Upper lobe of right lung (tissue), 1 donor: ENCODE measurements at regions not wholly inside any gene's neighbourhood (a gene's known extent, or its start where the extent isn't known, plus 50 kb on each side); places are given as distances from the start of the nearest gene placed in this dataset.

Experiments used
- ATAC-seq: fragments of 200-7000 bp; cut with Tn5 transposase; one replicate; pipeline ENCODE4 v1.9.1; 2020; ENCODE audit warnings: mild to moderate bottlenecking, moderate library complexity
- DNase-seq: peaks from one replicate; pipeline ENCODE4 v3.0.0-alpha.2; 2020
- H3K27ac ChIP-seq: fragments of 200-600 bp; one replicate; pipeline ENCODE4 v1.8.0; 2022
- H3K27me3 ChIP-seq: fragments of 200-600 bp; one replicate; pipeline ENCODE4 v1.8.0; 2022; ENCODE audit warnings: mild to moderate bottlenecking
- H3K36me3 ChIP-seq: fragments of 200-600 bp; one replicate; pipeline ENCODE4 v1.8.0; 2022
- H3K4me1 ChIP-seq: fragments of 200-600 bp; one replicate; pipeline ENCODE4 v1.8.0; 2022
- H3K4me3 ChIP-seq: fragments of 200-600 bp; one replicate; pipeline ENCODE4 v1.8.0; 2022; ENCODE audit warnings: mild to moderate bottlenecking
- H3K9me3 ChIP-seq: fragments of 200-600 bp; one replicate; pipeline ENCODE4 v1.8.0; 2022
- CTCF ChIP-seq: fragments of 200-600 bp; IDR thresholded peaks from one replicate; pipeline ENCODE4 v1.8.0; 2022; ENCODE audit warnings: antibody characterized with exemption
- intact Hi-C: fragments of 100-400 bp; cut with DNase I; formaldehyde crosslinking; loops from one replicate; pipeline ENCODE4 v1.11.0; 2022
- donor health status: DM: no; HTN: yes; CAD: no; lungs with severe emphysema.

GRCh38 chr12:13769273-13769672 is 212.1 kb downstream of the GRIN2B start:
- H3K27me3 ChIP-seq, result no peaks in the 10 kb centered on the region
- intact Hi-C loops, result no loop called here
- ATAC-seq, result no peak
- TF ChIP-seq CTCF, result no peak
- H3K4me3 ChIP-seq, result no peak overlapping the region
- H3K4me1 ChIP-seq, result no peaks in the 10 kb centered on the region
- H3K36me3 ChIP-seq, result no peaks in the 10 kb centered on the region
- DNase-seq, result no peak
- H3K9me3 ChIP-seq, result no peaks in the 10 kb centered on the region
- no peak overlapping the region for H3K27ac ChIP-seq

GRCh38 chr12:13764748-13765147 is 216.7 kb downstream of the GRIN2B start:
- no peaks in the 10 kb centered on the region for H3K27me3 ChIP-seq
- intact Hi-C loops, result no loop called here
- no peak for TF ChIP-seq CTCF
- no peak overlapping the region for H3K27ac ChIP-seq
- H3K4me1 ChIP-seq, result no peaks in the 10 kb centered on the region
- H3K36me3 ChIP-seq, result no peaks in the 10 kb centered on the region
- H3K4me3 ChIP-seq, result no peak overlapping the region
- ATAC-seq, result no peak
- H3K9me3 ChIP-seq, result no peaks in the 10 kb centered on the region
- DNase-seq, result no peak

- DNase-seq, result no peak
- Histone ChIP-seq H3K27ac (no peak overlapping the region), H3K36me3 (no peaks in the 10 kb centered on the region), H3K9me3 (no peaks in the 10 kb centered on the region), H3K4me3 (no peak overlapping the region), H3K27me3 (peaks cover 3% of the 10 kb centered on the region), H3K4me1 (no peaks in the 10 kb centered on the region)
- intact Hi-C loops, result no loop called here
- no peak for ATAC-seq
- no peak for TF ChIP-seq CTCF
Measured at GRCh38 chr12:13749389-13749788, 232.0 kb downstream of the GRIN2B start.

- intact Hi-C loops, result no loop called here
- peaks cover 3% of the 10 kb centered on the region for H3K27me3 ChIP-seq
- no peak overlapping the region for H3K4me3 ChIP-seq
- ATAC-seq, result no peak
- no peak overlapping the region for H3K27ac ChIP-seq
- TF ChIP-seq CTCF, result no peak
- no peaks in the 10 kb centered on the region for H3K36me3 ChIP-seq
- DNase-seq, result no peak
- no peaks in the 10 kb centered on the region for H3K9me3 ChIP-seq
- no peaks in the 10 kb centered on the region for H3K4me1 ChIP-seq
Measured at GRCh38 chr12:13745111-13745860, 236.1 kb downstream of the GRIN2B start.

GRCh38 chr12:13744561-13744960 is 236.8 kb downstream of the GRIN2B start:
- Histone ChIP-seq H3K36me3 (no peaks in the 10 kb centered on the region), H3K4me1 (no peaks in the 10 kb centered on the region), H3K27me3 (peaks cover 3% of the 10 kb centered on the region), H3K27ac (no peak overlapping the region), H3K9me3 (no peaks in the 10 kb centered on the region), H3K4me3 (no peak overlapping the region)
- intact Hi-C loops, result no loop called here
- ATAC-seq, result no peak
- no peak for DNase-seq
- no peak for TF ChIP-seq CTCF

GRCh38 chr12:13740149-13740545 is 241.3 kb downstream of the GRIN2B start:
- H3K27ac ChIP-seq, result no peak overlapping the region
- H3K4me3 ChIP-seq, result no peak overlapping the region
- H3K27me3 ChIP-seq, result no peaks in the 10 kb centered on the region
- TF ChIP-seq CTCF, result no peak
- H3K4me1 ChIP-seq, result no peaks in the 10 kb centered on the region
- no peak for DNase-seq
- ATAC-seq, result no peak
- intact Hi-C loops, result no loop called here
- H3K36me3 ChIP-seq, result no peaks in the 10 kb centered on the region
- H3K9me3 ChIP-seq, result no peaks in the 10 kb centered on the region
